ENCODE measurements at regions not wholly inside any gene's neighbourhood (a gene's known extent, or its start where the extent isn't known, plus 50 kb on each side); places are given as distances from the start of the nearest gene placed in this dataset.
"Not testable (repeated sequence)": the region's sequence is repeated elsewhere in the genome, so short reads cannot be mapped to it uniquely, and the experiment has no call there.

DNA sequence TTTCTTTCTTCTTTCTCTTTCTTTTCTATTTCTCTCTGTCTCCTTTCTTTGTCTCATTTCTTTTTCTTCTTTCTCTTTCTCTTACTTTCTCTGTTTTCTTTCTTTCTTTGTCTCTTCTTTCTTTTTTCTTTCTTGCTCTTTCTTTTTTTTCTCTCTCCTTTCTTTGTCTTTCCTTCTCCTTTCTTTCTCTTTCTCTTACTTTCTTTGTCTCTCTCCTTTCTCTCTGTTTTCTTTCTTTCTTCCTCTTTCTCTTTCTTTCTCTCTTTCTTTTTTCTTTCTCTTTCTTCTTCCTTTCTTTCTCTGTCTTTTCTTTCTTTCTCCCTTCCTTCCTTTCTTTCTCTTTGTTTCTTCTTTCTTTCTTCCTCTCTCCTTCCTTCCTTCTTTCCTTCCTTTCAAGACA is 184.8 kb downstream of the CRLF2 start:
- H3K4me3 ChIP-seq (ENCODE audit: low read depth, low read length), result no peak overlapping the region
- H3K9me3 ChIP-seq (ENCODE audit: control insufficient read depth, insufficient read depth, low read depth, low read length), result no peaks in the 10 kb centered on the region
- H3K27me3 ChIP-seq (ENCODE audit: control insufficient read depth, insufficient read depth, low read length), result no peaks in the 10 kb centered on the region
- H3K27ac ChIP-seq (ENCODE audit: low read depth, low read length), result no peak overlapping the region
- H3K9ac ChIP-seq (ENCODE audit: low read length), result no peak overlapping the region
- no peaks in the 10 kb centered on the region for H3K36me3 ChIP-seq (ENCODE audit: control insufficient read depth, insufficient read depth, low read length)
- no peaks in the 10 kb centered on the region for H3K4me1 ChIP-seq (ENCODE audit: control insufficient read depth, insufficient read depth, low read length)

DNA sequence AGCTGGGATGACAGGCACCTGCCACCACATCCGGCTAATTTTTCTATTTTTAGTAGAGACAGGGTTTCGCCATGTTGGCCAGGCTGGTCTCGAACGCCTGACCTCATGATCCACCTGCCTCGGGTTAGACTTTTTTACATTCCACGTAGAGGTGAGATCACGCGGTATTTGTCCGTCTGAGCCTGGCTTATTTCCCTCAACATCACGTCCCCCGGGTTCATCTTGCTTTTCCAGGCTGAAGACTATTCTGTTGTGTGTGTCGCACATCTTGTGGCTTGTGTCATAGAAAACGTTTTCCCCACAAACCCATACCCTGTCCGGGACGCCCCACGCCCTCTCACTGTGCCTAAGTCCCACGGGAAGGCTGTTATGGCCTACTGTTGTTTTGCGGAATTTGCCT is 185.3 kb downstream of the CRLF2 start:
- H3K27ac ChIP-seq (ENCODE audit: low read depth, low read length), result no peak overlapping the region
- no peak overlapping the region for H3K9ac ChIP-seq (ENCODE audit: low read length)
- no peaks in the 10 kb centered on the region for H3K4me1 ChIP-seq (ENCODE audit: control insufficient read depth, insufficient read depth, low read length)
- H3K4me3 ChIP-seq (ENCODE audit: low read depth, low read length), result no peak overlapping the region
- H3K36me3 ChIP-seq (ENCODE audit: control insufficient read depth, insufficient read depth, low read length), result no peaks in the 10 kb centered on the region
- no peaks in the 10 kb centered on the region for H3K9me3 ChIP-seq (ENCODE audit: control insufficient read depth, insufficient read depth, low read depth, low read length)
- no peaks in the 10 kb centered on the region for H3K27me3 ChIP-seq (ENCODE audit: control insufficient read depth, insufficient read depth, low read length)

DNA sequence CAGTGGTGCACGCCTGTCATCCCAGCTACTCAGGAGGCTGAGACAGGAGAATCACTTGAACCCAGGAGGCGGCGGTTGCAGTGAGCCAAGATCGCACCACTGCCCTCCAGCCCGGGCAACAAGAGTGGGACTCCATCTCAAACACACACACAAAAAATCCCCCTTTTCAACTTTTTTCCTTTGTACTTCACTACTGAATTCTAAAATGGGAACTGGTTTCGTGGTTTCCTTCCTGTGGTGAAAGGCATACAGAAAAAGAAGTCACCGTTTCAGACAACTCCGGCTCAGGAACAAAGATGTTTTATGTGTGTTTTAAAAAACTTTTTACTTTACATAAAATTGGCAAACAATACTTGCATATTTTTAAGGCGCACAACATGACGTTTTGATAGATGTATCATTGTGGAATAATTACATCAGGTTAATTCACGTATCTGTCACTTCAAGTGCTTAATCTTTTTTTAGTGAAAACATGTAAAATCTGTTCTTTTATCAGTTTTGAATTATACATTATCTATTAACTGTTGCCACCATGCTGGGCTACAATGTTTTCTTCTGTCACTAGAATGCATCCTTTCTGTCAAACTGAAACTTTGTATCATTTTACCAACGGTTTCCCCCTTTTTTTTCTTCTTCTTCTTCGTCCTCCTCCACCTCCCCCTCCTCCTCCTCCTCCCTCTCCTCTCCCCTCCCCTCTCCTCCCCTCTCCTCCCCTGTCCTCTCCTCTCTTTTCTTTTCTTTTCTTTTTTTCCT is 186.0 kb downstream of the CRLF2 start:
- Histone ChIP-seq H3K27me3 (ENCODE audit: control insufficient read depth, insufficient read depth, low read length) (no peaks in the 10 kb centered on the region), H3K9ac (ENCODE audit: low read length) (no peak overlapping the region), H3K4me3 (ENCODE audit: low read depth, low read length) (no peak overlapping the region), H3K9me3 (ENCODE audit: control insufficient read depth, insufficient read depth, low read depth, low read length) (peaks cover 4% of the 10 kb centered on the region; the same call in 1 of the 2 replicates), H3K27ac (ENCODE audit: low read depth, low read length) (no peak overlapping the region), H3K4me1 (ENCODE audit: control insufficient read depth, insufficient read depth, low read length) (no peaks in the 10 kb centered on the region), H3K36me3 (ENCODE audit: control insufficient read depth, insufficient read depth, low read length) (no peaks in the 10 kb centered on the region)

GRCh38 chrX:1025413-1025812 is 187.0 kb downstream of the CRLF2 start:
- no peaks in the 10 kb centered on the region for H3K27me3 ChIP-seq (ENCODE audit: control insufficient read depth, insufficient read depth, low read length)
- H3K4me1 ChIP-seq (ENCODE audit: control insufficient read depth, insufficient read depth, low read length), result no peaks in the 10 kb centered on the region
- peaks cover 13% of the 10 kb centered on the region for H3K9me3 ChIP-seq (ENCODE audit: control insufficient read depth, insufficient read depth, low read depth, low read length)
- H3K4me3 ChIP-seq (ENCODE audit: low read depth, low read length), result no peak overlapping the region
- no peaks in the 10 kb centered on the region for H3K36me3 ChIP-seq (ENCODE audit: control insufficient read depth, insufficient read depth, low read length)
- H3K9ac ChIP-seq (ENCODE audit: low read length), result no peak overlapping the region
- H3K27ac ChIP-seq (ENCODE audit: low read depth, low read length), result no peak overlapping the region

- H3K27me3 ChIP-seq (ENCODE audit: control insufficient read depth, insufficient read depth, low read length), result no peaks in the 10 kb centered on the region
- no peak overlapping the region for H3K4me3 ChIP-seq (ENCODE audit: low read depth, low read length)
- peaks cover 13% of the 10 kb centered on the region for H3K9me3 ChIP-seq (ENCODE audit: control insufficient read depth, insufficient read depth, low read depth, low read length)
- H3K27ac ChIP-seq (ENCODE audit: low read depth, low read length), result no peak overlapping the region
- no peaks in the 10 kb centered on the region for H3K4me1 ChIP-seq (ENCODE audit: control insufficient read depth, insufficient read depth, low read length)
- no peak overlapping the region for H3K9ac ChIP-seq (ENCODE audit: low read length)
- no peaks in the 10 kb centered on the region for H3K36me3 ChIP-seq (ENCODE audit: control insufficient read depth, insufficient read depth, low read length)
Measured at GRCh38 chrX:1023676-1024075, 188.8 kb downstream of the CRLF2 start.

GRCh38 chrX:1021314-1021993 is 191.0 kb downstream of the CRLF2 start:
- not testable (repeated sequence) for H3K36me3 ChIP-seq (ENCODE audit: control insufficient read depth, insufficient read depth, low read length); H3K4me1 ChIP-seq (ENCODE audit: control insufficient read depth, insufficient read depth, low read length); H3K4me3 ChIP-seq (ENCODE audit: low read depth, low read length); H3K27ac ChIP-seq (ENCODE audit: low read depth, low read length); H3K27me3 ChIP-seq (ENCODE audit: control insufficient read depth, insufficient read depth, low read length); H3K9ac ChIP-seq (ENCODE audit: low read length)
- peaks cover 13% of the 10 kb centered on the region for H3K9me3 ChIP-seq (ENCODE audit: control insufficient read depth, insufficient read depth, low read depth, low read length)

DNA sequence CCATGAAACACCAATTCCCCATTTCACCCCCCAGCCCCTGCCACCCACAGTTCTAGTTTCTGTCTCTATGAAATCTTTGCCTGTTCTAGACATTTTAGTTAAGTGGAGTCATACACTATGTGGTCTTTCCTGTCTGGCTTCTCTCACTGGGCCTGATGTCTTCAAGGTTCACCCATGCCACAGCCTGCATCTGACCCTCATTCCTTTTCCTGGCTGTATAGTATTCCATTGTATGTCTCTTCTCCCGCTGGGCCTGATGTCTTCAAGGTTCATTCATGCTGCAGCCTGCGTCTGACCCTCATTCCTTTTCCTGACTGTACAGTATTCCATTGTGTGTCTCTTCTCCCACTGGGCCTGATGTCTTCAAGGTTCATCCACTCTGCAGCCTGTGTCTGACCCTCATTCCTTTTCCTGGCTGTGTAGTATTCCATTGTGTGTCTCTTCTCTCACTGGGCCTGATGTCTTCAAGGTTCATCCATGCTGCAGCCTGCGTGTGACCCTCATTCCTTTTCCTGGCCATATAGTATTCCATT is 191.7 kb downstream of the CRLF2 start:
- Histone ChIP-seq H3K9ac (ENCODE audit: low read length) (no peak overlapping the region), H3K27ac (ENCODE audit: low read depth, low read length) (no peak overlapping the region), H3K9me3 (ENCODE audit: control insufficient read depth, insufficient read depth, low read depth, low read length) (peaks cover 13% of the 10 kb centered on the region), H3K36me3 (ENCODE audit: control insufficient read depth, insufficient read depth, low read length) (no peaks in the 10 kb centered on the region), H3K4me1 (ENCODE audit: control insufficient read depth, insufficient read depth, low read length) (no peaks in the 10 kb centered on the region), H3K27me3 (ENCODE audit: control insufficient read depth, insufficient read depth, low read length) (no peaks in the 10 kb centered on the region), H3K4me3 (ENCODE audit: low read depth, low read length) (no peak overlapping the region)

GRCh38 chrX:1016926-1017325 is 195.5 kb downstream of the CRLF2 start:
- not testable (repeated sequence) for H3K9ac ChIP-seq (ENCODE audit: low read length); H3K27ac ChIP-seq (ENCODE audit: low read depth, low read length); H3K27me3 ChIP-seq (ENCODE audit: control insufficient read depth, insufficient read depth, low read length); H3K4me3 ChIP-seq (ENCODE audit: low read depth, low read length); H3K4me1 ChIP-seq (ENCODE audit: control insufficient read depth, insufficient read depth, low read length); H3K36me3 ChIP-seq (ENCODE audit: control insufficient read depth, insufficient read depth, low read length)
- H3K9me3 ChIP-seq (ENCODE audit: control insufficient read depth, insufficient read depth, low read depth, low read length), result peaks cover 13% of the 10 kb centered on the region

GRCh38 chrX:1016281-1016680 is 196.2 kb downstream of the CRLF2 start:
- not testable (repeated sequence) for H3K27me3 ChIP-seq (ENCODE audit: control insufficient read depth, insufficient read depth, low read length); H3K4me3 ChIP-seq (ENCODE audit: low read depth, low read length); H3K27ac ChIP-seq (ENCODE audit: low read depth, low read length); H3K4me1 ChIP-seq (ENCODE audit: control insufficient read depth, insufficient read depth, low read length); H3K9me3 ChIP-seq (ENCODE audit: control insufficient read depth, insufficient read depth, low read depth, low read length); H3K36me3 ChIP-seq (ENCODE audit: control insufficient read depth, insufficient read depth, low read length); H3K9ac ChIP-seq (ENCODE audit: low read length)

DNA sequence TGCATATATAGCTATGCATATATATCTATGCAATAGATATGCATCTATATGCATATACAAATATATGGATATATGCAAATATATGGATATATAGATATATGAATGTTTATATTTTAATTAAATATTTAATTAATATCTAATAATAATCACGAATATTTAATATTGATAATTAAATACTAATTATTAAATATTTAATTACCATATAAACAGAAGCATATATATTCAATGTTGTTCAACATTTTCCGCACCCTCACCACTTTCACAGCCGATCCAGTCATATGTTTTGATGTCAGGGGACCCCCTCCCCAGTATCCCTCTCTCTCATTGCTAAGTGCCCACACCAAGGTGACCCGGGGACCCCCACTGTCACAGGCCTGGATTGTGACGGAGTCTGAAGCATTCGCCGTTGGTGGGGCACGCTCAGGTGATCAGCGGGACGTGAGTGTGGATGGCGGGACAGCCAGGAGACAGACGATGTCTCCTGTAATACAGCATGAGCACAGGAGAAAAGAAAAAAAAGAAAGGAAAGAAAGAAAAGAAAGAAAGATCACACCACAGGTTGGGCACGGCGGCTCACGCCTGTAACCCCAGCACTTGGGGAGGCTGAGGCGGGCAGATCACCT is 199.7 kb downstream of the CRLF2 start:
- Histone ChIP-seq H3K4me3 (ENCODE audit: low read depth, low read length) (no peak overlapping the region), H3K27me3 (ENCODE audit: control insufficient read depth, insufficient read depth, low read length) (no peaks in the 10 kb centered on the region), H3K9ac (ENCODE audit: low read length) (no peak overlapping the region), H3K4me1 (ENCODE audit: control insufficient read depth, insufficient read depth, low read length) (no peaks in the 10 kb centered on the region), H3K27ac (ENCODE audit: low read depth, low read length) (no peak overlapping the region), H3K36me3 (ENCODE audit: control insufficient read depth, insufficient read depth, low read length) (no peaks in the 10 kb centered on the region), H3K9me3 (ENCODE audit: control insufficient read depth, insufficient read depth, low read depth, low read length) (no peaks in the 10 kb centered on the region)

DNA sequence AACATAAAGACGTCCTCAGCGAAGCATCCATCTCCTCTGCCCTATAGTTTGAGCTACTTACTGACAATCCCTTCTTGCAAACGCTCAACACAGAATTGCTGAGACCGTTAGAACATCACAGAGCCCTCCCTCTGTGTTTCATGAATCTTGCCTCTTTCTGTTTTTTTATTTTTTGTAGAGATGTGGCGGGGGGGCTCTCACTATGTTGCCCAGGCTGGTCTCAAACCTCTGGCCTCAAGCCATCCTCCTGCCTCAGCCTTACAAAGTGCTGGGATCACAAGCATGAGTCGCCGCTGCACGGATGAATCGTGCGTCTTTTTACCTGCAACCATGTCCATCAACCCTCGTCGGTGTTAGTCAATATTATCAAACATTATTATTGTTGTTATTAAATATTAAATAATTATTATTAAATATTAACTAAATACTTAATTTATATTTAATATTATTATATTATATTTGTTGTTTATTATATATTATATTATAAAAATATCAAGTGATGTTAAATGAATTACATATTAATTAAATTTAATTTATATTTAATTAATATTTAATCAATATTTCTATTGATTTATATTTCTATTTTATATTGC is 200.7 kb downstream of the CRLF2 start:
- no peak overlapping the region for H3K9ac ChIP-seq (ENCODE audit: low read length)
- no peak overlapping the region for H3K4me3 ChIP-seq (ENCODE audit: low read depth, low read length)
- no peaks in the 10 kb centered on the region for H3K4me1 ChIP-seq (ENCODE audit: control insufficient read depth, insufficient read depth, low read length)
- H3K27ac ChIP-seq (ENCODE audit: low read depth, low read length), result no peak overlapping the region
- H3K9me3 ChIP-seq (ENCODE audit: control insufficient read depth, insufficient read depth, low read depth, low read length), result no peaks in the 10 kb centered on the region
- no peaks in the 10 kb centered on the region for H3K36me3 ChIP-seq (ENCODE audit: control insufficient read depth, insufficient read depth, low read length)
- H3K27me3 ChIP-seq (ENCODE audit: control insufficient read depth, insufficient read depth, low read length), result no peaks in the 10 kb centered on the region
